BE2C (cell line): ENCODE measurements at regions not wholly inside any gene's neighbourhood (a gene's known extent, or its start where the extent isn't known, plus 50 kb on each side); places are given as distances from the start of the nearest gene placed in this dataset.
"Not testable (repeated sequence)": the region's sequence is repeated elsewhere in the genome, so short reads cannot be mapped to it uniquely, and the experiment has no call there.

ENCODE experiments used
- DNase-seq: peaks from one replicate; pipeline ENCODE4 v3.0.0-alpha.2; 2020
- H3K27me3 ChIP-seq: fragments of 250-450 bp; sonication (Bioruptor Pico); 2 replicates; pipeline ENCODE4 v1.5.1; 2020; ENCODE audit warnings: mild to moderate bottlenecking
- H3K36me3 ChIP-seq: fragments of 250-450 bp; sonication (Bioruptor Pico); 2 replicates; pipeline ENCODE4 v1.5.1; 2020; ENCODE audit warnings: mild to moderate bottlenecking
- H3K4me1 ChIP-seq: fragments of 250-450 bp; sonication (Bioruptor Pico); 2 replicates; pipeline ENCODE4 v1.5.1; 2020
- H3K4me3 ChIP-seq: 2 replicates; pipeline ENCODE4 v1.5.1; 2011; ENCODE audit warnings: low read depth, low read length
- H3K9me3 ChIP-seq: fragments of 250-450 bp; sonication (Bioruptor Pico); 2 replicates; pipeline ENCODE4 v1.5.1; 2020
- CTCF ChIP-seq: IDR thresholded peaks from 2 replicates; pipeline ENCODE4 v1.5.1; 2012; ENCODE audit warnings: mild to moderate bottlenecking, low read depth, low read length

GRCh38 chr1:99553301-99553700, 92.6 kb upstream of the PALMD start:
- no peaks in the 10 kb centered on the region for H3K36me3 ChIP-seq
- no peak for TF ChIP-seq CTCF
- H3K9me3 ChIP-seq, result no peaks in the 10 kb centered on the region
- no peak overlapping the region for H3K4me3 ChIP-seq
- no peak for DNase-seq
- H3K4me1 ChIP-seq, result peaks cover 9% of the 10 kb centered on the region; the same call in 1 of the 2 replicates
- no peaks in the 10 kb centered on the region for H3K27me3 ChIP-seq

- not testable (repeated sequence) for H3K4me3 ChIP-seq, H3K27me3 ChIP-seq, DNase-seq, H3K9me3 ChIP-seq, H3K4me1 ChIP-seq, H3K36me3 ChIP-seq
Observed at GRCh38 chr1:99553819-99554218, 92.1 kb upstream of the PALMD start.

GRCh38 chr1:99554727-99555126, 91.2 kb upstream of the PALMD start:
- DNase-seq, result no peak
- no peak for TF ChIP-seq CTCF
- Histone ChIP-seq H3K4me3 (no peak overlapping the region), H3K4me1 (no peaks in the 10 kb centered on the region), H3K27me3 (no peaks in the 10 kb centered on the region), H3K36me3 (no peaks in the 10 kb centered on the region), H3K9me3 (no peaks in the 10 kb centered on the region)

GRCh38 chr1:99557546-99558202, 88.2 kb upstream of the PALMD start:
- DNase-seq, result no peak
- no peak for TF ChIP-seq CTCF

GRCh38 chr1:99559166-99559565, 86.7 kb upstream of the PALMD start:
- no peak for TF ChIP-seq CTCF
- Histone ChIP-seq H3K4me1 (no peaks in the 10 kb centered on the region), H3K9me3 (no peaks in the 10 kb centered on the region), H3K27me3 (no peaks in the 10 kb centered on the region), H3K36me3 (no peaks in the 10 kb centered on the region), H3K4me3 (no peak overlapping the region)
- no peak for DNase-seq

More at GRCh38 chr1:99557546-99558202, 88.2 kb upstream of the PALMD start:
- H3K9me3 ChIP-seq, result no peaks in the 10 kb centered on the region
- H3K4me3 ChIP-seq, result no peak overlapping the region
- no peaks in the 10 kb centered on the region for H3K4me1 ChIP-seq
- no peaks in the 10 kb centered on the region for H3K27me3 ChIP-seq
- H3K36me3 ChIP-seq, result no peaks in the 10 kb centered on the region

GRCh38 chr1:99560207-99561040, 85.5 kb upstream of the PALMD start:
- Histone ChIP-seq H3K4me1 (no peaks in the 10 kb centered on the region), H3K9me3 (no peaks in the 10 kb centered on the region)
- DNase-seq, result no peak

More at GRCh38 chr1:99560207-99561040, 85.5 kb upstream of the PALMD start:
- Histone ChIP-seq H3K36me3 (no peaks in the 10 kb centered on the region), H3K4me3 (no peak overlapping the region), H3K27me3 (no peaks in the 10 kb centered on the region)
- no peak for TF ChIP-seq CTCF
